Karpas-422 (cell line): ENCODE measurements at regions not wholly inside any gene's neighbourhood (a gene's known extent, or its start where the extent isn't known, plus 50 kb on each side); places are given as distances from the start of the nearest gene placed in this dataset.

Experiments used
- DNase-seq: peaks from one replicate; pipeline ENCODE4 v3.0.0-alpha.2; 2015
- H2AFZ ChIP-seq: fragments of 200-600 bp; sonication (generic); 2 replicates; pipeline ENCODE4 v1.6.1; 2014; ENCODE audit warnings: antibody characterized with exemption, low read length, mixed read lengths
- H3K27ac ChIP-seq: fragments of 200-600 bp; sonication (generic); 2 replicates; pipeline ENCODE4 v1.5.1; 2014; ENCODE audit warnings: mild to moderate bottlenecking, low read length, moderate library complexity
- H3K27me3 ChIP-seq: fragments of 200-600 bp; sonication (generic); 2 replicates; pipeline ENCODE4 v1.6.1; 2014; ENCODE audit warnings: low read length, mixed read lengths
- H3K36me3 ChIP-seq: fragments of 200-600 bp; sonication (generic); 2 replicates; pipeline ENCODE4 v1.6.1; 2014; ENCODE audit warnings: low read length, mixed read lengths; ENCODE audit not compliant: insufficient read depth
- H3K4me1 ChIP-seq: fragments of 200-600 bp; sonication (generic); 2 replicates; pipeline ENCODE4 v1.6.1; 2014; ENCODE audit warnings: mild to moderate bottlenecking, low read length, mixed read lengths
- H3K4me2 ChIP-seq: fragments of 200-600 bp; sonication (generic); 2 replicates; pipeline ENCODE4 v1.6.1; 2014; ENCODE audit warnings: low read length, low read depth, mild to moderate bottlenecking; ENCODE audit not compliant: poor library complexity, severe bottlenecking
- H3K4me3 ChIP-seq: fragments of 200-600 bp; sonication (generic); 2 replicates; pipeline ENCODE4 v1.5.1; 2014; ENCODE audit warnings: mild to moderate bottlenecking, antibody characterized with exemption, low read length, mixed read lengths
- H3K79me2 ChIP-seq: fragments of 200-600 bp; sonication (generic); 2 replicates; pipeline ENCODE4 v1.6.1; 2014; ENCODE audit warnings: mild to moderate bottlenecking, low read length, mixed read lengths
- H3K9ac ChIP-seq: fragments of 200-600 bp; sonication (generic); 2 replicates; pipeline ENCODE4 v1.6.0; 2014; ENCODE audit warnings: low read length
- H3K9me2 ChIP-seq: fragments of 200-600 bp; sonication (generic), shearing (Covaris generic); replicated peaks from 2 replicates; pipeline ENCODE4 v1.6.0; 2014; ENCODE audit warnings: mild to moderate bottlenecking, low read length, moderate library complexity; ENCODE audit not compliant: insufficient read depth
- H3K9me3 ChIP-seq: fragments of 300-700, 200-600 bp; sonication (generic); 2 replicates; pipeline ENCODE4 v1.6.1; 2014; ENCODE audit warnings: low read length, mixed read lengths
- H4K20me1 ChIP-seq: fragments of 200-600 bp; sonication (generic); 2 replicates; pipeline ENCODE4 v1.6.1; 2014; ENCODE audit warnings: mild to moderate bottlenecking, antibody characterized with exemption, low read length, low read depth; ENCODE audit not compliant: insufficient read depth

- H3K9ac ChIP-seq, result no peak overlapping the region
- no peak overlapping the region for H2AFZ ChIP-seq
- H3K4me1 ChIP-seq, result no peaks in the 10 kb centered on the region
- H3K4me3 ChIP-seq, result no peak overlapping the region
- no peak for DNase-seq
- no peaks in the 10 kb centered on the region for H3K27me3 ChIP-seq
- no peaks in the 10 kb centered on the region for H3K36me3 ChIP-seq
- H3K4me2 ChIP-seq, result no peak overlapping the region
- H3K27ac ChIP-seq, result no peak overlapping the region
- no peaks in the 10 kb centered on the region for H3K9me2 ChIP-seq
- no peaks in the 10 kb centered on the region for H3K9me3 ChIP-seq
- no peaks in the 10 kb centered on the region for H3K79me2 ChIP-seq
- no peaks in the 10 kb centered on the region for H4K20me1 ChIP-seq
These were observed 377.7 kb upstream of the MEX3C start for GRCh38 chr18:51575171-51575570.

- Histone ChIP-seq H3K27me3 (no peaks in the 10 kb centered on the region), H3K9me3 (no peaks in the 10 kb centered on the region), H3K27ac (no peak overlapping the region), H3K9ac (no peak overlapping the region), H4K20me1 (no peaks in the 10 kb centered on the region), H3K9me2 (no peaks in the 10 kb centered on the region), H3K4me2 (no peak overlapping the region), H3K4me3 (no peak overlapping the region), H3K36me3 (no peaks in the 10 kb centered on the region), H3K4me1 (no peaks in the 10 kb centered on the region), H2AFZ (no peak overlapping the region), H3K79me2 (no peaks in the 10 kb centered on the region)
- DNase-seq, result no peak
These were observed 381.0 kb upstream of the MEX3C start for GRCh38 chr18:51578406-51578980.

DNA sequence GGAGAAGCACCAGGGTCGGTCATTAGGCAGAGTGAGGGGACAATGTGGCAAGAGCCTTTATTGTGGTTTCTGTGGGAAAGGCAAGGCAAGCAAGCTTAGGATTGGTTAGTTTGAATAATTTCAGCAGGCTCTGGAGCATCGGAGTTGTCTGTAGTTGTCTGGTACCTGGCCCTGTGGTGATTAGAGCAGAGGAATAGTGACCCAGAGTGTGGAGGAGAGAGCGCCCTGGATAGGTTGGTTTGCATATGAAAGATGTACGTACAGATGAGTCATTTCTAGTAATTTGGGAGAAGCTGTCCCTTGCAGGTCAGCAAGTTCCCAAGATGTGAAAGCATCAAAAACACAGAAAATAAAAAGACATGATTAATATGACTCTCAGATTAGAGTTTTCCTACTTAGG, 383.1 kb upstream of the MEX3C start:
- Histone ChIP-seq H3K4me3 (no peak overlapping the region), H3K9me3 (no peaks in the 10 kb centered on the region), H3K9ac (no peak overlapping the region), H3K9me2 (no peaks in the 10 kb centered on the region), H2AFZ (no peak overlapping the region), H3K27ac (no peak overlapping the region), H3K4me1 (no peaks in the 10 kb centered on the region), H4K20me1 (no peaks in the 10 kb centered on the region), H3K4me2 (no peak overlapping the region), H3K36me3 (no peaks in the 10 kb centered on the region), H3K79me2 (no peaks in the 10 kb centered on the region), H3K27me3 (no peaks in the 10 kb centered on the region)
- DNase-seq, result no peak

- no peak overlapping the region for H2AFZ ChIP-seq
- no peaks in the 10 kb centered on the region for H3K79me2 ChIP-seq
- no peak overlapping the region for H3K4me3 ChIP-seq
- H3K36me3 ChIP-seq, result no peaks in the 10 kb centered on the region
- DNase-seq, result no peak
- no peaks in the 10 kb centered on the region for H3K27me3 ChIP-seq
- no peak overlapping the region for H3K27ac ChIP-seq
- no peaks in the 10 kb centered on the region for H4K20me1 ChIP-seq
- no peak overlapping the region for H3K4me2 ChIP-seq
- no peaks in the 10 kb centered on the region for H3K9me3 ChIP-seq
- H3K9me2 ChIP-seq, result no peaks in the 10 kb centered on the region
- H3K9ac ChIP-seq, result no peak overlapping the region
- no peaks in the 10 kb centered on the region for H3K4me1 ChIP-seq
These were observed 385.1 kb upstream of the MEX3C start for GRCh38 chr18:51582551-51582950.

GRCh38 chr18:51588616-51589015, 391.1 kb upstream of the MEX3C start:
- DNase-seq, result no peak
- H4K20me1 ChIP-seq, result no peaks in the 10 kb centered on the region
- H3K9me3 ChIP-seq, result no peaks in the 10 kb centered on the region
- H3K4me2 ChIP-seq, result no peak overlapping the region
- H3K4me1 ChIP-seq, result no peaks in the 10 kb centered on the region
- no peak overlapping the region for H3K4me3 ChIP-seq
- H3K9me2 ChIP-seq, result no peaks in the 10 kb centered on the region
- no peak overlapping the region for H3K27ac ChIP-seq
- H3K27me3 ChIP-seq, result no peaks in the 10 kb centered on the region
- H3K9ac ChIP-seq, result no peak overlapping the region
- H2AFZ ChIP-seq, result no peak overlapping the region
- H3K79me2 ChIP-seq, result no peaks in the 10 kb centered on the region
- no peaks in the 10 kb centered on the region for H3K36me3 ChIP-seq

- peaks cover 5% of the 10 kb centered on the region; the same call in 1 of the 2 replicates for H3K9me3 ChIP-seq
- no peaks in the 10 kb centered on the region for H3K4me1 ChIP-seq
- no peak overlapping the region for H3K4me2 ChIP-seq
- no peaks in the 10 kb centered on the region for H3K27me3 ChIP-seq
- no peak overlapping the region for H3K9ac ChIP-seq
- no peaks in the 10 kb centered on the region for H3K36me3 ChIP-seq
- H2AFZ ChIP-seq, result no peak overlapping the region
- no peaks in the 10 kb centered on the region for H3K79me2 ChIP-seq
- no peak for DNase-seq
- H4K20me1 ChIP-seq, result no peaks in the 10 kb centered on the region
- H3K27ac ChIP-seq, result no peak overlapping the region
- no peaks in the 10 kb centered on the region for H3K9me2 ChIP-seq
- no peak overlapping the region for H3K4me3 ChIP-seq
These were observed 396.4 kb upstream of the MEX3C start for GRCh38 chr18:51593931-51594330.

- Histone ChIP-seq H3K4me3 (no peak overlapping the region), H3K36me3 (no peaks in the 10 kb centered on the region), H3K27me3 (no peaks in the 10 kb centered on the region), H3K4me2 (no peak overlapping the region), H3K9me2 (no peaks in the 10 kb centered on the region), H3K27ac (no peak overlapping the region), H3K9ac (no peak overlapping the region), H3K4me1 (no peaks in the 10 kb centered on the region), H2AFZ (no peak overlapping the region), H4K20me1 (no peaks in the 10 kb centered on the region), H3K9me3 (peaks cover under 1% of the 10 kb centered on the region; the same call in 1 of the 2 replicates), H3K79me2 (no peaks in the 10 kb centered on the region)
- DNase-seq, result no peak
These were observed 405.6 kb upstream of the MEX3C start for GRCh38 chr18:51603111-51603510.

DNA sequence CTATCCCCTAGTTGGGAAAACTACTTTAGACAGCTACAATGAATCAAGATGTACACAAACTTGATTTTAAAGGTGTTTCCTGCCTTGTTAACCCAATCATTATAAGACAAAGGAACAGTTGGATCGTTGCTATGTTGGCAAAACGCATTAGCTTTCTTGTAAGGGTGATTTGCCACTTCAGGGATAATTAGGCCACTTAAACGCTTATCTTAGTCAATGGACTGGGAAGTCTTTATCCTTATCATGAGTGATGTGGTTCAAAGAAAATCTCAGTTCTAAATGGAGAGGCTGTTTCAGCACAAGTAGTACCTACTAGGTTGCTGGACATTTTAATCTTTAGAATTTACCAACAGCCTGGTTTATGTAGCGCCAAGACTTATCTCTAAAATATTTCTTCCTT, 406.1 kb upstream of the MEX3C start:
- Histone ChIP-seq H4K20me1 (no peaks in the 10 kb centered on the region), H3K27ac (no peak overlapping the region)

DNA sequence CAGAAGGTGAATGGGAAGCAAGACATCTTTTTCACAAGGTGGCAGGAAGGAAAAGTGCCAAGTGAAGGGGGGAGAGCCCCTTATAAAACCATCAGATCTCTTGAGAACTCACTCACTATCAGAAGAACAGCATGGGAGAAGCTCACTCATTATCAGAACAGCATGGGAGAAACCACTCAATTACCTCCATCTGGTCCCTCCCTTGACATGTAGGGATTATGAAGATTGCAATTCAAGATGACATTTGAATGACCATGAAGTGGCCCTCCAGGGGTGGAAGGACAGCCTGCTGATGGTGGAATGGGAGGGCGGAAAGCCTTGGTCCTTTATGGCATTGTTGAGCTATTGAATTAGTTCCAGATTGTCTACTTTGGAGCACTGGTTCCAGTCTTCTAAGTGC, 413.0 kb upstream of the MEX3C start:
- Histone ChIP-seq H3K79me2 (no peaks in the 10 kb centered on the region), H3K9ac (no peak overlapping the region), H3K4me3 (no peak overlapping the region), H3K4me1 (no peaks in the 10 kb centered on the region), H3K4me2 (no peak overlapping the region), H4K20me1 (no peaks in the 10 kb centered on the region), H3K9me3 (no peaks in the 10 kb centered on the region), H2AFZ (no peak overlapping the region), H3K36me3 (no peaks in the 10 kb centered on the region), H3K27ac (no peak overlapping the region), H3K27me3 (no peaks in the 10 kb centered on the region), H3K9me2 (no peaks in the 10 kb centered on the region)
- no peak for DNase-seq

More for the DNA sequence above, 406.1 kb upstream of the MEX3C start:
- H3K4me1 ChIP-seq, result no peaks in the 10 kb centered on the region
- no peaks in the 10 kb centered on the region for H3K9me3 ChIP-seq
- H3K36me3 ChIP-seq, result no peaks in the 10 kb centered on the region
- no peaks in the 10 kb centered on the region for H3K9me2 ChIP-seq
- H2AFZ ChIP-seq, result no peak overlapping the region
- H3K27me3 ChIP-seq, result no peaks in the 10 kb centered on the region
- DNase-seq, result no peak
- no peak overlapping the region for H3K4me2 ChIP-seq
- H3K9ac ChIP-seq, result no peak overlapping the region
- H3K79me2 ChIP-seq, result no peaks in the 10 kb centered on the region
- no peak overlapping the region for H3K4me3 ChIP-seq
